Breast epithelium (tissue), 4 donors: ENCODE measurements at regions not wholly inside any gene's neighbourhood (a gene's known extent, or its start where the extent isn't known, plus 50 kb on each side); places are given as distances from the start of the nearest gene placed in this dataset.
"Not testable (repeated sequence)": the region's sequence is repeated elsewhere in the genome, so short reads cannot be mapped to it uniquely, and the experiment has no call there.

ENCODE experiments used
- DNase-seq, 2 donors: peaks; one replicate each; pipeline ENCODE4 v3.0.0-alpha.2; 2019; ENCODE audit warnings: low spot score in 2 of 2
- H3K27ac ChIP-seq, 2 donors: fragments of 200-600 bp; sonication (generic) in 1 of 2; one replicate each; pipeline ENCODE4 v1.5.1; 2016 to 2019; ENCODE audit warnings: mild to moderate bottlenecking in 1 of 2
- H3K27me3 ChIP-seq, 2 donors: fragments of 200-600 bp; sonication (generic) in 1 of 2; one replicate each; pipeline versions ENCODE4 v1.5.1 to v1.6.0; 2017 to 2019; ENCODE audit warnings: control low read depth in 1 of 2, mild to moderate bottlenecking in 1 of 2
- H3K36me3 ChIP-seq: fragments of 200-600 bp; one replicate; pipeline ENCODE4 v1.5.1; 2019
- H3K4me1 ChIP-seq, 2 donors: fragments of 200-600 bp; sonication (generic); one replicate each; pipeline ENCODE4 v1.5.1; 2016 to 2019; ENCODE audit warnings: control low read depth in 1 of 2
- H3K4me3 ChIP-seq, 3 donors: fragments of 200-600 bp; sonication (generic); 1 replicate in 2 of 3; 2 replicates in 1 of 3; pipeline ENCODE4 v1.5.1; 2016 to 2019; ENCODE audit warnings: mild to moderate bottlenecking in 3 of 3, moderate library complexity in 2 of 3
- H3K9me3 ChIP-seq, 2 donors: fragments of 200-600 bp; sonication (generic) in 1 of 2; one replicate each; pipeline ENCODE4 v1.5.1; 2016 to 2019; ENCODE audit warnings: control low read depth in 1 of 2
- CTCF ChIP-seq, 3 donors: fragments of 450-650 bp; IDR thresholded peaks; one replicate each; pipeline ENCODE4 v1.5.1; 2016 to 2017; ENCODE audit warnings: antibody characterized with exemption in 3 of 3, mild to moderate bottlenecking in 3 of 3, moderate library complexity in 3 of 3
- POLR2A ChIP-seq: fragments of 450-650 bp; IDR thresholded peaks from one replicate; pipeline ENCODE4 v1.6.1; 2016; ENCODE audit warnings: antibody characterized with exemption, mild to moderate bottlenecking, moderate library complexity
- POLR2AphosphoS5 ChIP-seq, 3 donors: sonication (generic); formaldehyde crosslinking; IDR thresholded peaks; one replicate each; pipeline ENCODE4 v1.6.1; 2017; ENCODE audit warnings: antibody characterized with exemption in 3 of 3
- intact Hi-C: fragments of 100-400 bp; cut with DNase I; formaldehyde crosslinking; loops from one replicate; pipeline ENCODE4 v1.15.1; 2023; ENCODE audit warnings: low total_unique reads

DNA sequence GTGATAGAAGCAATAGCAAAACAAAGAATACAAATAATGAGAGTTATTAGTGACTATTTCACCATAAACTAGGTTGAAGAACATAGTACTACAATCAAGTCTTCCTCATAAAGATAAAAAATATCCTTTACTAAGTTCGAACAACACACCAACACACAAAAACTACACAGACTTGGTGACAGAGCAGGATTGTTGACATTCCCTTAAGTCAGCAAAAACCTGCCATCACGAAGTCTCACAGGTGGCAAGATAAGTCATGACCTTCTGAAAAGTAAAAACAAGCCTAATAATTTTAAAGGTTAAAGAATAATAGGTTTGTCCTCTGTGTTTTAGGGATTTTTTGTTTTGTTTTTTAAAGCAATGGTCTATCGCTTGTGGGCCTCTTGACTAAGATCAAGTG is 173.0 kb downstream of the SEC23A start:
- Histone ChIP-seq H3K27me3 (no peaks in the 10 kb centered on the region), H3K4me1 (no peaks in the 10 kb centered on the region), H3K9me3 (no peaks in the 10 kb centered on the region), H3K27ac (no peak overlapping the region), H3K36me3 (no peaks in the 10 kb centered on the region), H3K4me3 (no peak overlapping the region)
- no peak for TF ChIP-seq CTCF (IDR thresholded peaks at IDR 0.05)
- TF ChIP-seq POLR2A = no peak
- no peak for TF ChIP-seq POLR2AphosphoS5 (IDR thresholded peaks at IDR 0.05)
- DNase-seq = no peak
- intact Hi-C loops = no loop called here

- no peak for DNase-seq
- Histone ChIP-seq H3K27ac (no peak overlapping the region), H3K9me3 (no peaks in the 10 kb centered on the region), H3K4me3 (no peak overlapping the region), H3K36me3 (no peaks in the 10 kb centered on the region), H3K27me3 (no peaks in the 10 kb centered on the region), H3K4me1 (no peaks in the 10 kb centered on the region)
- TF ChIP-seq CTCF (IDR thresholded peaks at IDR 0.05) (no peak), POLR2AphosphoS5 (IDR thresholded peaks at IDR 0.05) (no peak), POLR2A (no peak)
- intact Hi-C loops = no loop called here
These were observed 173.6 kb downstream of the SEC23A start for GRCh38 chr14:38929416-38929815.

GRCh38 chr14:38921893-38922292 is 181.1 kb downstream of the SEC23A start:
- H3K4me1 ChIP-seq, H3K27me3 ChIP-seq, H3K9me3 ChIP-seq, DNase-seq, H3K27ac ChIP-seq, intact Hi-C loops, H3K36me3 ChIP-seq, H3K4me3 ChIP-seq: not testable (repeated sequence)

DNA sequence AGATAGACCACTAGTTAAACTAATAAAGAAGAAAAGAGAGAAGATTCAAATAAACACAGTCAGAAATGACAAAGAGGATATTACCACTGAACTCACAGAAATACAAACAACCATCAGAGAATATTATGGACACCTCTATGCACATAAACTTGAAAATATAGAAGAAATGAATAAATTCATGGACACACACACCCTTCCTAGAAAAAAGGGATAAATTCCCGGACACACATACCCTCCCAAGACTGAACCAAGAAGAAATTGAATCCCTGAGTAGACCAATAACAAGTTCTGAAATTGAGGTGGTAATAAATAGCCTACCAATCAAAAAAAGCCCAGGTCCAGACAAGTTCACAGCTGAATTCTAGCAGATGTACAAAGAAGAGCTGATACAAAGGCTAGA is 187.9 kb downstream of the SEC23A start:
- Histone ChIP-seq H3K9me3 (peaks cover 0 to 21% of the 10 kb centered on the region in 2 donors), H3K4me3 (no peak overlapping the region), H3K27ac (no peak overlapping the region), H3K4me1 (no peaks in the 10 kb centered on the region), H3K27me3 (no peaks in the 10 kb centered on the region), H3K36me3 (no peaks in the 10 kb centered on the region)
- no peak for TF ChIP-seq POLR2AphosphoS5 (IDR thresholded peaks at IDR 0.05)
- no peak for TF ChIP-seq CTCF (IDR thresholded peaks at IDR 0.05)
- TF ChIP-seq POLR2A = no peak
- intact Hi-C loops = no loop called here
- DNase-seq = no peak

DNA sequence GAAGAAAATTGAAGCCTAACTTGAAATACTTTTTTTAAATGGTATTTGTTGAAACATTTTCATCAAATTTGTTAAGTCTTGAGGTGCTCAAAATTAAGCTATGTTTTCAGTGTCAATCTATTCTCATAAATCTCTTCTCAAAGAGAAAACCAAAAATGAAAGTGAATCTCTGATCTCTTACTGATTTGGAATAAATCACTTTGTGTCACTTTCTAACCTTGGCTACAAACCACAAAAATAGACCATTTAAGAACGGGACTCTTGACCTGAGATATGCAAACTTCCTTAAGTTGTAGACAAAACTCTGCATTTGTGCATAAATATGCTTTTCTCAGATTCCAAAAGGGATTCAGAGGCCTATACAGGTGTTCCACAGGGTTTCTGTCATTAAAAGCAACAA is 192.9 kb downstream of the SEC23A start:
- intact Hi-C loops = no loop called here
- peaks cover 0 to 7% of the 10 kb centered on the region in 2 donors for H3K9me3 ChIP-seq
- H3K27me3 ChIP-seq = no peaks in the 10 kb centered on the region
- TF ChIP-seq POLR2AphosphoS5 (IDR thresholded peaks at IDR 0.05) (no peak), POLR2A (no peak), CTCF (IDR thresholded peaks at IDR 0.05) (no peak)
- H3K4me3 ChIP-seq = no peak overlapping the region
- H3K27ac ChIP-seq = no peak overlapping the region
- H3K4me1 ChIP-seq = no peaks in the 10 kb centered on the region
- no peaks in the 10 kb centered on the region for H3K36me3 ChIP-seq
- DNase-seq = no peak

GRCh38 chr14:38904959-38905358 is 198.1 kb downstream of the SEC23A start:
- DNase-seq = no peak
- Histone ChIP-seq H3K36me3 (no peaks in the 10 kb centered on the region), H3K4me1 (no peaks in the 10 kb centered on the region), H3K27me3 (no peaks in the 10 kb centered on the region), H3K9me3 (no peaks in the 10 kb centered on the region), H3K27ac (no peak overlapping the region), H3K4me3 (no peak overlapping the region)
- intact Hi-C loops = no loop called here
- no peak for TF ChIP-seq CTCF (IDR thresholded peaks at IDR 0.05)
- TF ChIP-seq POLR2AphosphoS5 (IDR thresholded peaks at IDR 0.05) = no peak
- no peak for TF ChIP-seq POLR2A
